ENCODE measurements at regions not wholly inside any gene's neighbourhood (a gene's known extent, or its start where the extent isn't known, plus 50 kb on each side); places are given as distances from the start of the nearest gene placed in this dataset.

GRCh38 chr3:43198791-43199644, 87.3 kb upstream of the SNRK start:
- WGBS, 2 donors = 80 to 87% methylated on average over 3 of the region's 3 CpGs
- DNase-seq (ENCODE audit: low spot score in 2 of 2) = no peak
- Histone ChIP-seq H3K27me3 (no peaks in the 10 kb centered on the region), H3K9me3 (peaks cover 0 to 12% (median 2%) of the 10 kb centered on the region in 4 donors), H3K4me1 (no peaks in the 10 kb centered on the region), H3K4me3 (no peak overlapping the region), H3K27ac (no peak overlapping the region), H3K36me3 (no peaks in the 10 kb centered on the region)
- TF ChIP-seq POLR2A (IDR thresholded peaks at IDR 0.05) (no peak), EP300 (IDR thresholded peaks at IDR 0.05) (no peak)
- TF ChIP-seq, protein P1, sequence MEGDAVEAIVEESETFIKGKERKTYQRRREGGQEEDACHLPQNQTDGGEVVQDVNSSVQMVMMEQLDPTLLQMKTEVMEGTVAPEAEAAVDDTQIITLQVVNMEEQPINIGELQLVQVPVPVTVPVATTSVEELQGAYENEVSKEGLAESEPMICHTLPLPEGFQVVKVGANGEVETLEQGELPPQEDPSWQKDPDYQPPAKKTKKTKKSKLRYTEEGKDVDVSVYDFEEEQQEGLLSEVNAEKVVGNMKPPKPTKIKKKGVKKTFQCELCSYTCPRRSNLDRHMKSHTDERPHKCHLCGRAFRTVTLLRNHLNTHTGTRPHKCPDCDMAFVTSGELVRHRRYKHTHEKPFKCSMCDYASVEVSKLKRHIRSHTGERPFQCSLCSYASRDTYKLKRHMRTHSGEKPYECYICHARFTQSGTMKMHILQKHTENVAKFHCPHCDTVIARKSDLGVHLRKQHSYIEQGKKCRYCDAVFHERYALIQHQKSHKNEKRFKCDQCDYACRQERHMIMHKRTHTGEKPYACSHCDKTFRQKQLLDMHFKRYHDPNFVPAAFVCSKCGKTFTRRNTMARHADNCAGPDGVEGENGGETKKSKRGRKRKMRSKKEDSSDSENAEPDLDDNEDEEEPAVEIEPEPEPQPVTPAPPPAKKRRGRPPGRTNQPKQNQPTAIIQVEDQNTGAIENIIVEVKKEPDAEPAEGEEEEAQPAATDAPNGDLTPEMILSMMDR (IDR thresholded peaks at IDR 0.05) = no peak

DNA sequence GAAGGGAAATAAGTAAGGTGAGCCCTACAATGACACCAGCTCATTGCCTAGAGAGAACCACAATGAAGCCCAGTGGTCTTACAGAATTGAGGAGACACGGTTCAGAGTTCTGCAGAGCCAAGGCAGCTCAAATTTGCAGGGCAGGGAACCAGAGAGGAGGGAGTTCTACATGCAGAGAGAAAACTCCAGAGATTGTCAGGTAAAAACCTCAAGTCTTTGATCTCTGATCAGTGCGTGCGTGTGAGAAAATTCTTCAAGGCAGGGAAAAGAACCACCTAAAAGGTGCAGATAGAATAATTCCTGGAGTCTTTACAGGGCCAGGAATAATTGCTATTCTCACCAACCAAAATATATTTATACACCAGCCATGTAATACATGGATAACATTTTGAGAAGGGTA, 88.0 kb upstream of the SNRK start:
- 68 to 72% methylated on average over 3 of the region's 3 CpGs for WGBS, 2 donors
- no peak for TF ChIP-seq POLR2A (IDR thresholded peaks at IDR 0.05)
- TF ChIP-seq, protein P1 (IDR thresholded peaks at IDR 0.05) = no peak
- no peak for TF ChIP-seq EP300 (IDR thresholded peaks at IDR 0.05)
- no peaks in the 10 kb centered on the region for H3K36me3 ChIP-seq

GRCh38 chr3:43197181-43197580, 89.2 kb upstream of the SNRK start:
- no peaks in the 10 kb centered on the region for H3K4me1 ChIP-seq
- no peaks in the 10 kb centered on the region for H3K36me3 ChIP-seq
- no peak overlapping the region for H3K4me3 ChIP-seq
- H3K9me3 ChIP-seq = peaks cover 0 to 12% (median 2%) of the 10 kb centered on the region in 4 donors
- H3K27me3 ChIP-seq = no peaks in the 10 kb centered on the region
- WGBS, 2 donors = 76 to 79% methylated on average over 1 of the region's 1 CpG
- H3K27ac ChIP-seq = no peak overlapping the region
- TF ChIP-seq EP300 (IDR thresholded peaks at IDR 0.05) = no peak
- TF ChIP-seq, protein P1 (IDR thresholded peaks at IDR 0.05) = no peak
- no peak for TF ChIP-seq POLR2A (IDR thresholded peaks at IDR 0.05)
- DNase-seq (ENCODE audit: low spot score in 2 of 2) = no peak

More for the DNA sequence above, 88.0 kb upstream of the SNRK start:
- Histone ChIP-seq H3K9me3 (peaks cover 0 to 12% (median 2%) of the 10 kb centered on the region in 4 donors), H3K27me3 (no peaks in the 10 kb centered on the region), H3K4me3 (no peak overlapping the region), H3K4me1 (no peaks in the 10 kb centered on the region), H3K27ac (no peak overlapping the region)
- DNase-seq (ENCODE audit: low spot score in 2 of 2) = no peak

DNA sequence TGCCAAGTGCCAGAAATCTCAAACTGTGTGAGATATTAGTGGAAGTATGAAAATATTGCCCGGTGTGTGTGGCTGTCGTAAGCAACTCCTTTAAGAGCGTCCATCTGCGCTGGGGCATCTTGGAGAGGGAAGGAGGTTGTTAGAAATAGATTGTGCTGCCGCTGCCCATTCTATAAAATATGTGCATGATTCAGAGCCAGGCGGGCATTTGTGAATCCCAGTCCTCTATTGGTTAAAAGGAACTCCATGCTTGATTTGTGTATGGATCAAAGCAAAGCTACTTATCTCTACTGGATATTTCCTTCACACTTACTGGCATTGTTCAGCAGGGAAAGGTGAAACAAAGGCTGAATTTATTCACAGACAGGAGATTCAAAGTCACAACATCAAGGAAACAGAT, 89.6 kb upstream of the SNRK start:
- TF ChIP-seq POLR2A (IDR thresholded peaks at IDR 0.05) = no peak
- TF ChIP-seq, protein P1 (IDR thresholded peaks at IDR 0.05) = no peak
- no peak for TF ChIP-seq EP300 (IDR thresholded peaks at IDR 0.05)
- Histone ChIP-seq H3K4me1 (no peaks in the 10 kb centered on the region), H3K27me3 (no peaks in the 10 kb centered on the region), H3K9me3 (peaks cover 0 to 12% (median 2%) of the 10 kb centered on the region in 4 donors), H3K36me3 (no peaks in the 10 kb centered on the region), H3K27ac (no peak overlapping the region), H3K4me3 (no peak overlapping the region)
- WGBS, 2 donors = 79 to 86% methylated on average over 6 of the region's 6 CpGs
- DNase-seq (ENCODE audit: low spot score in 2 of 2) = no peak

DNA sequence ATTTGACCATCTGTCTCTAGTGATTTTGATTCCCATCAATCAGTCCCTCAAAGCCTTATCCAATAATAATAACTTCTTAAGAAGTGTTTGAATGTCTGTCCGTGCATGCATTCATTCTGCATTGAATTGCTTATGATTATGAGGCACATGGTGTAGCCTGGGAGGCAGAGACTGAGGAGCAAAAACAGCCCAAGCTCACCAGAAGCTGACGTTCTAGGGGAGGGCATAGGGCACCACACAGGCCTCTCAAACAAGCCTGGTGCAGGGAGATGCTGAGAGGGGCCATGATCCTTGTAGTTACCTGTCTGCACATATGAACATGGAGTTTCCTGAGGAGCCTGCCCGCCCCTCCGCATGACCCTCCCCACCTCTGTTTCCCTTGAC, 89.2 kb upstream of the POMGNT2 start:
- H3K27ac ChIP-seq = no peak overlapping the region
- H3K4me3 ChIP-seq = no peak overlapping the region
- TF ChIP-seq EP300 (IDR thresholded peaks at IDR 0.05) (no peak), POLR2A (IDR thresholded peaks at IDR 0.05) (no peak)
- no peak for DNase-seq (ENCODE audit: low spot score in 2 of 2)
- no peaks in the 10 kb centered on the region for H3K36me3 ChIP-seq
- WGBS, 2 donors = 77 to 79% methylated on average over 4 of the region's 4 CpGs
- peaks cover 0 to 12% (median 2%) of the 10 kb centered on the region in 4 donors for H3K9me3 ChIP-seq
- no peaks in the 10 kb centered on the region for H3K4me1 ChIP-seq
- H3K27me3 ChIP-seq = no peaks in the 10 kb centered on the region

Measured in tibial nerve (tissue), 4 donors.